ENCODE measurements at regions not wholly inside any gene's neighbourhood (a gene's known extent, or its start where the extent isn't known, plus 50 kb on each side); places are given as distances from the start of the nearest gene placed in this dataset.
A peak's percentile ranks its signal among the peaks of the same experiment; 100 is the strongest.
"Not testable (repeated sequence)": the region's sequence is repeated elsewhere in the genome, so short reads cannot be mapped to it uniquely, and the experiment has no call there.

GRCh38 chrX:103911236-103911635, 51.2 kb upstream of the TMSB15B start:
- 66 to 67% methylated on average over 2 of the region's 2 CpGs for WGBS, 2 donors
- intact Hi-C loops (cut with DNase I) = no loop called here
- DNase-seq (no peak), FAIRE-seq (no peak), ATAC-seq (no peak)
- Histone ChIP-seq H3K4me1 (no peaks in the 10 kb centered on the region), H3K9me3 (no peaks in the 10 kb centered on the region), H3K4me3 (no peak overlapping the region), H3K36me3 (no peaks in the 10 kb centered on the region), H3K27me3 (peaks cover 0 to 28% (median 7%) of the 10 kb centered on the region in 4 donors), H3K27ac (no peak overlapping the region)
- TF ChIP-seq, protein P1, sequence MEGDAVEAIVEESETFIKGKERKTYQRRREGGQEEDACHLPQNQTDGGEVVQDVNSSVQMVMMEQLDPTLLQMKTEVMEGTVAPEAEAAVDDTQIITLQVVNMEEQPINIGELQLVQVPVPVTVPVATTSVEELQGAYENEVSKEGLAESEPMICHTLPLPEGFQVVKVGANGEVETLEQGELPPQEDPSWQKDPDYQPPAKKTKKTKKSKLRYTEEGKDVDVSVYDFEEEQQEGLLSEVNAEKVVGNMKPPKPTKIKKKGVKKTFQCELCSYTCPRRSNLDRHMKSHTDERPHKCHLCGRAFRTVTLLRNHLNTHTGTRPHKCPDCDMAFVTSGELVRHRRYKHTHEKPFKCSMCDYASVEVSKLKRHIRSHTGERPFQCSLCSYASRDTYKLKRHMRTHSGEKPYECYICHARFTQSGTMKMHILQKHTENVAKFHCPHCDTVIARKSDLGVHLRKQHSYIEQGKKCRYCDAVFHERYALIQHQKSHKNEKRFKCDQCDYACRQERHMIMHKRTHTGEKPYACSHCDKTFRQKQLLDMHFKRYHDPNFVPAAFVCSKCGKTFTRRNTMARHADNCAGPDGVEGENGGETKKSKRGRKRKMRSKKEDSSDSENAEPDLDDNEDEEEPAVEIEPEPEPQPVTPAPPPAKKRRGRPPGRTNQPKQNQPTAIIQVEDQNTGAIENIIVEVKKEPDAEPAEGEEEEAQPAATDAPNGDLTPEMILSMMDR (IDR thresholded peaks at IDR 0.05) = no peak

GRCh38 chrX:103910430-103910829, 52.0 kb upstream of the TMSB15B start:
- Histone ChIP-seq H3K4me1 (no peaks in the 10 kb centered on the region), H3K4me3 (no peak overlapping the region), H3K27me3 (peaks cover 0 to 24% (median 4%) of the 10 kb centered on the region in 4 donors), H3K27ac (no peak overlapping the region), H3K9me3 (no peaks in the 10 kb centered on the region), H3K36me3 (no peaks in the 10 kb centered on the region)
- ATAC-seq (no peak), FAIRE-seq (no peak), DNase-seq (no peak)
- intact Hi-C loops (cut with DNase I) = no loop called here
- TF ChIP-seq, protein P1 (IDR thresholded peaks at IDR 0.05) = no peak
- WGBS, 2 donors = 72 to 79% methylated on average over 6 of the region's 6 CpGs

DNA sequence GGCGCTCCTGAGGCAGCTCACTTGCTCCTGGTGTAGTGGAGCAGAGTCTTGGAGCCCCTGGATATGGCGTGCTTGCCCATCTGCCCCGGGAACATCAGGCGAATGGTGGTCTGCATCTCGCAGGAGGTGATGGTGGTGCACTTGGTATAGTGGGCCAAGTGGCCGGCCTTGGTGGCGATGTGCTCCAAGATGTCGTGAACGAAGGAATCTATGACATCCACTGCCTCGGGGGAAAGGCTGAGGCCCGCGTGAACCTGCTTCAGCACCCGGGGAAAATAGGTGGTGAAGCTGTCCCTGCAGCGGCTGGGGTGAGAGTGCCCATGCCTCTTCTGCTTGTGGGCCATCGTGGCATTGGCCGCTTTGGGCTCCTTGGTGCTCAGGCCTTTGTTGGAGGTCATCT, 58.1 kb upstream of the TMSB15B start:
- ATAC-seq = no peak
- FAIRE-seq = no peak
- Histone ChIP-seq H3K27ac (no peak overlapping the region), H3K36me3 (no peaks in the 10 kb centered on the region), H3K4me1 (no peaks in the 10 kb centered on the region), H3K9me3 (no peaks in the 10 kb centered on the region), H3K4me3 (no peak overlapping the region), H3K27me3 (peaks cover 0 to 4% (median 0%) of the 10 kb centered on the region in 4 donors)
- WGBS, 2 donors = 86 to 90% methylated on average over 16 of the region's 16 CpGs
- peak in 1 of 6 donors; percentile 54 for DNase-seq
- TF ChIP-seq, protein P1 (IDR thresholded peaks at IDR 0.05) = no peak
- intact Hi-C loops (cut with DNase I) = no loop called here

DNA sequence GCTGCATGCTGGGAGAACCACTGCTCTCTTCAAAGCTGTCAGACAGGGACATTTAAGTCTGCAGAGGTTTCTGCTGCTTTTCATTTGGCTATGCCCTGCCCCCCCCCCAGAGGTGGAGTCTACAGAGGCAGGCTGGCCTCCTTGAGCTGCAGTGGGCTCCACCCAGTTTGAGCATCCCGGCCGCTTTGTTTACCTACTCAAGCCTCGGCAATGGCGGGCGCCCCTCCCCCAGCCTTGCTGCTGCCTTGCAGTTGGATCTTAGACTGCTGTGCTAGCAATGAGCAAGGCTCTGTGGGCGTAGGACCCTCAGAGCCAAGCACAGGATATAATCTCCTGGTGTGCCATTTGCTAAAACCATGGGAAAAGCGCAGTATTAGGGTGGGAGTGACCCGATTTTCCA, 59.8 kb upstream of the TMSB15B start:
- ATAC-seq; H3K36me3 ChIP-seq; H3K27ac ChIP-seq; intact Hi-C loops (cut with DNase I); H3K9me3 ChIP-seq; H3K4me1 ChIP-seq; FAIRE-seq; H3K4me3 ChIP-seq; H3K27me3 ChIP-seq: not testable (repeated sequence)
- 75 to 80% methylated on average over 8 of the region's 8 CpGs for WGBS, 2 donors
- peak in 1 of 6 donors; percentile 37 for DNase-seq

- Histone ChIP-seq H3K4me3 (no peak overlapping the region), H3K27ac (no peak overlapping the region), H3K4me1 (no peaks in the 10 kb centered on the region), H3K9me3 (no peaks in the 10 kb centered on the region), H3K27me3 (peaks cover 0 to 5% (median 0%) of the 10 kb centered on the region in 4 donors), H3K36me3 (no peaks in the 10 kb centered on the region)
- no peak for DNase-seq
- ATAC-seq = no peak
- 17 to 38% methylated on average over 4 of the region's 4 CpGs for WGBS, 2 donors
- TF ChIP-seq, protein P1 (IDR thresholded peaks at IDR 0.05) = no peak
- intact Hi-C loops (cut with DNase I) = no loop called here
- FAIRE-seq = no peak
Observed at GRCh38 chrX:103889216-103889615, 57.2 kb upstream of the RAB9B start.

DNA sequence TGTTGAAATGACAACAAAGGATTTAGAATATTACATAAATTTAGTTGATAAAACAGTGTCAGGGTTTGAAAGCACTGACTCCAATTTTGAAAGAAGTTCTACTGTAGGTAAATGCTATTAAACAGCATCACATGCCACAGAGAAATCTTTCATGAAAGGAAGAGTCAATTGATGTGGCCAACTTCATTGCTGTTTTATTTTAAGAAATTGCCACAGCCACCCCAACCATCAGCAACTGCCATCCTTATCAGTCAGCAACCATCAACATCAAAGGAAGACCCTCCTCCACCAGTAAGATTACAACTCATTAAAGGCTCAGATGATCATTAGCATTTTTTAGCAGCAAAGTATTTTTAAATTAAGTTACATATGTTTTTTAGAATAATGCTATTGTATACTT, 54.6 kb upstream of the RAB9B start:
- Histone ChIP-seq H3K4me1 (no peaks in the 10 kb centered on the region), H3K27ac (no peak overlapping the region), H3K4me3 (no peak overlapping the region), H3K27me3 (peaks cover 0 to 5% (median 0%) of the 10 kb centered on the region in 4 donors), H3K9me3 (no peaks in the 10 kb centered on the region), H3K36me3 (no peaks in the 10 kb centered on the region)
- no peak for DNase-seq
- FAIRE-seq = no peak
- TF ChIP-seq, protein P1 (IDR thresholded peaks at IDR 0.05) = no peak
- intact Hi-C loops (cut with DNase I) = no loop called here
- no peak for ATAC-seq

Data from pancreas (tissue), 10 donors.